ENCODE measurements at regions not wholly inside any gene's neighbourhood (a gene's known extent, or its start where the extent isn't known, plus 50 kb on each side); places are given as distances from the start of the nearest gene placed in this dataset.

GRCh38 chr15:91769476-91769875, 84.0 kb upstream of the SLCO3A1 start:
- H3K4me1 ChIP-seq (ENCODE audit: insufficient read depth), result no peaks in the 10 kb centered on the region

GRCh38 chr15:91769894-91770293, 83.6 kb upstream of the SLCO3A1 start:
- Histone ChIP-seq H3K4me2 (no peak overlapping the region), H3K4me1 (ENCODE audit: insufficient read depth) (no peaks in the 10 kb centered on the region), H3K27ac (no peak overlapping the region), H4K20me1 (ENCODE audit: insufficient read depth, poor library complexity, severe bottlenecking) (no peaks in the 10 kb centered on the region), H3K9me3 (ENCODE audit: low read depth) (no peaks in the 10 kb centered on the region), H3K27me3 (peaks cover 17% of the 10 kb centered on the region), H3K4me3 (no peak overlapping the region), H3K36me3 (replicated peaks; ENCODE audit: insufficient read depth, low read depth) (no peaks in the 10 kb centered on the region), H3K79me2 (no peaks in the 10 kb centered on the region), H2AFZ (no peak overlapping the region), H3K9me2 (replicated peaks; ENCODE audit: insufficient read depth) (no peaks in the 10 kb centered on the region)
- WGBS (ENCODE audit: low lambda C conversion rate, missing lambda C conversion rate), result 66% methylated on average over 8 of the region's 8 CpGs
- no peak for DNase-seq (ENCODE audit: low spot score)
- TF ChIP-seq CTCF (IDR thresholded peaks at IDR 0.05; ENCODE audit: poor library complexity) (no peak), EZH2phosphoT487 (IDR thresholded peaks at IDR 0.05; ENCODE audit: low read depth, severe bottlenecking, unreplicated experiment) (no peak), EZH2 (IDR thresholded peaks at IDR 0.05; ENCODE audit: borderline replicate concordance) (no peak)

More at GRCh38 chr15:91769476-91769875, 84.0 kb upstream of the SLCO3A1 start:
- Histone ChIP-seq H3K36me3 (replicated peaks; ENCODE audit: insufficient read depth, low read depth) (no peaks in the 10 kb centered on the region), H3K27ac (no peak overlapping the region), H4K20me1 (ENCODE audit: insufficient read depth, poor library complexity, severe bottlenecking) (no peaks in the 10 kb centered on the region), H2AFZ (no peak overlapping the region), H3K9me3 (ENCODE audit: low read depth) (no peaks in the 10 kb centered on the region), H3K79me2 (no peaks in the 10 kb centered on the region), H3K4me3 (no peak overlapping the region), H3K4me2 (no peak overlapping the region), H3K9me2 (replicated peaks; ENCODE audit: insufficient read depth) (no peaks in the 10 kb centered on the region), H3K27me3 (peaks cover 18% of the 10 kb centered on the region)
- 64% methylated on average over 3 of the region's 3 CpGs for WGBS (ENCODE audit: low lambda C conversion rate, missing lambda C conversion rate)
- TF ChIP-seq EZH2phosphoT487 (IDR thresholded peaks at IDR 0.05; ENCODE audit: low read depth, severe bottlenecking, unreplicated experiment) (no peak), CTCF (IDR thresholded peaks at IDR 0.05; ENCODE audit: poor library complexity) (no peak), EZH2 (IDR thresholded peaks at IDR 0.05; ENCODE audit: borderline replicate concordance) (no peak)
- DNase-seq (ENCODE audit: low spot score), result no peak

- H3K4me1 ChIP-seq (ENCODE audit: insufficient read depth), result no peaks in the 10 kb centered on the region
- H3K4me3 ChIP-seq, result no peak overlapping the region
- H3K36me3 ChIP-seq (replicated peaks; ENCODE audit: insufficient read depth, low read depth), result no peaks in the 10 kb centered on the region
- H3K27ac ChIP-seq, result no peak overlapping the region
- no peak for DNase-seq (ENCODE audit: low spot score)
- H3K9me3 ChIP-seq (ENCODE audit: low read depth), result no peaks in the 10 kb centered on the region
- H4K20me1 ChIP-seq (ENCODE audit: insufficient read depth, poor library complexity, severe bottlenecking), result no peaks in the 10 kb centered on the region
- no peaks in the 10 kb centered on the region for H3K79me2 ChIP-seq
- no peak for TF ChIP-seq CTCF (IDR thresholded peaks at IDR 0.05; ENCODE audit: poor library complexity)
- H3K27me3 ChIP-seq, result peaks cover 34% of the 10 kb centered on the region
- no peaks in the 10 kb centered on the region for H3K9me2 ChIP-seq (replicated peaks; ENCODE audit: insufficient read depth)
- WGBS (ENCODE audit: low lambda C conversion rate, missing lambda C conversion rate), result 59% methylated on average over 4 of the region's 4 CpGs
- no peak overlapping the region for H3K4me2 ChIP-seq
- no peak overlapping the region for H2AFZ ChIP-seq
Observed at GRCh38 chr15:91776104-91776503, 77.4 kb upstream of the SLCO3A1 start.

GRCh38 chr15:91779960-91780359, 73.5 kb upstream of the SLCO3A1 start:
- peaks cover 28% of the 10 kb centered on the region for H3K27me3 ChIP-seq
- no peak overlapping the region for H3K4me3 ChIP-seq
- no peaks in the 10 kb centered on the region for H3K9me3 ChIP-seq (ENCODE audit: low read depth)
- no peak for DNase-seq (ENCODE audit: low spot score)
- TF ChIP-seq EZH2 (IDR thresholded peaks at IDR 0.05; ENCODE audit: borderline replicate concordance), result no peak
- no peak for TF ChIP-seq CTCF (IDR thresholded peaks at IDR 0.05; ENCODE audit: poor library complexity)
- TF ChIP-seq EZH2phosphoT487 (IDR thresholded peaks at IDR 0.05; ENCODE audit: low read depth, severe bottlenecking, unreplicated experiment), result no peak
- H3K4me1 ChIP-seq (ENCODE audit: insufficient read depth), result no peaks in the 10 kb centered on the region
- no peak overlapping the region for H2AFZ ChIP-seq
- H3K36me3 ChIP-seq (replicated peaks; ENCODE audit: insufficient read depth, low read depth), result no peaks in the 10 kb centered on the region
- no peak overlapping the region for H3K27ac ChIP-seq
- H3K9me2 ChIP-seq (replicated peaks; ENCODE audit: insufficient read depth), result no peaks in the 10 kb centered on the region
- 79% methylated on average over 5 of the region's 5 CpGs for WGBS (ENCODE audit: low lambda C conversion rate, missing lambda C conversion rate)
- no peaks in the 10 kb centered on the region for H3K79me2 ChIP-seq
- no peaks in the 10 kb centered on the region for H4K20me1 ChIP-seq (ENCODE audit: insufficient read depth, poor library complexity, severe bottlenecking)
- no peak overlapping the region for H3K4me2 ChIP-seq

Measured in hepatocyte (in vitro differentiated cells).